GOT3 (cell line): ENCODE measurements at regions not wholly inside any gene's neighbourhood (a gene's known extent, or its start where the extent isn't known, plus 50 kb on each side); places are given as distances from the start of the nearest gene placed in this dataset.
"Not testable (repeated sequence)": the region's sequence is repeated elsewhere in the genome, so short reads cannot be mapped to it uniquely, and the experiment has no call there.

Source experiments
- DNase-seq: peaks from one replicate; lab custom pipeline; 2025; ENCODE audit warnings: mixed read lengths; lab: John Stamatoyannopoulos, UW

DNA sequence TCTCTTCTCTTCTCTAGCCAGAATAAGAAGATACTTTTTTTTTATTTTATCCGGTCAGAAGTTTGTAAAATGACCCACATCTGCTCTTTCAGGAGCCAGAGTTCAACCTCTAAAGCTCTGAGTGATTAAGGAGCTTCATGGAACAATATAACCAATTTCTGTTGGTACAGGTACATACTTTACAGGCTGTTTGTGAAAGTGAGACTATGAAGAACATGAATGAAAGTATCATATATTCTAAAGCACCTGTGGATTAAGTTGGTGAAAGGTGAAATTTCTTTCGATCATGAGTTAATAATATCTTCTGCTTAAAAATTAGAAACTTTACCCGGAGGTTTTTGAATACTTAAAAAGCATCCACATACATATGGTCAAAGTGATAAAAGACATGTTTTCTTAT, 65.2 kb downstream of the DMRT2 start:
- DNase-seq, result no peak

DNA sequence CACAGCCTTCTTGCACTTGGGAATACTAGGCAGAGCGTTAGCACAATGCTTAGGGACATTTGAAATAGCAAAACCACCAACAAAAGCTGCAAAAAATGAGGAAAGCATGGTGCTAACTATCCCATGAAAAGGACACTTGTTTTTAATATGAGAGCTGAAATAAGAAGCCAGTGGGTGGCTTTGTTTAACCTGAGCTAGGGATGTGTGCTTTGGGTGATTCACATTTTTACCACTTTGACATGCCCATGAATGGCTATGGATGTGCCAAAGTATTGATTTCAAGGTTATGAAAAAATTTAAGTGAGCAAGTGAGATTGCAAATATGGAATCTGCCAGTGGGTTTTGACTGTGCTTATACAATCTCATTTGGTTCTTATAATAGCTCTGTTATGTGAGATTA, 67.3 kb downstream of the DMRT2 start:
- no peak for DNase-seq

- no peak for DNase-seq
These were observed 70.5 kb downstream of the DMRT2 start for GRCh38 chr9:1120500-1121165.

DNA sequence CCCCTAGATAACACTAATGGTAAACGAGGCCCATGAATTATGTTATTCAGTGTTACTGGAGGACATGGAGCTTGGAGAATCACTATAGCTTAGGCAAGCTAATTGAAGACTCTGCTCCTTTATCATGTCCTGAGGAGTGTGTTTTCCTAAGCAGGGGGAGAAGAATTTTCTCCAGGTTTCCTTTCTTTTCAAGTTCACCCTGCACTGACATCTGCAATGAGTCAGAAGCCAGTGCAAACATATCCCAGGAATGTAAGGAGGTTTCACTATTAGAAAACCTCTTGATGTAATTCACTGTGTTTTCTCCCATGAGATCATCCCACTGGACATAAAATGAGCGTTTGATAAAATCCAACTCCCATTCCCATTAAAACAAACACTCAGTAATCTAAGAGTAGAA, 75.6 kb downstream of the DMRT2 start:
- no peak for DNase-seq

GRCh38 chr9:1128046-1128445, 77.9 kb downstream of the DMRT2 start:
- DNase-seq, result no peak

DNA sequence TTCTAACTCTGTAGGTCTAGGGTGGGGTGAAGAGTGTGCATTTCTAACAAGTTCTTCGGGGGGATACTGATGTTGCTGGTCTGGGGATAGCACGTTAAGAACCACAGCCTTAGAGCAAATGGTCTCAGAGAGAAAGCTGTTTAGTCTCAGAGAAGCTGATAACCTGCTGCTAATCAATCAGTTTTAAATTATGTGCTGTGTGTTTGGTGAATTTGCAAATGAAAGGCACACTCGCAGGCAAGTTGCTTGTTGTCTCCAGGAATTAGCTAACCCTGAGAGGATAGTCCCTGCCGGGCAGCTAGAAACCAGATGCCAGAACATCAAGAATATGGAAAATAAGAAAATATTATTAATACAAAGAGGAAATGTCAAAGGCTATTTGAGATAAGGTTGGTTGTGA, 79.2 kb downstream of the DMRT2 start:
- DNase-seq, result no peak

DNA sequence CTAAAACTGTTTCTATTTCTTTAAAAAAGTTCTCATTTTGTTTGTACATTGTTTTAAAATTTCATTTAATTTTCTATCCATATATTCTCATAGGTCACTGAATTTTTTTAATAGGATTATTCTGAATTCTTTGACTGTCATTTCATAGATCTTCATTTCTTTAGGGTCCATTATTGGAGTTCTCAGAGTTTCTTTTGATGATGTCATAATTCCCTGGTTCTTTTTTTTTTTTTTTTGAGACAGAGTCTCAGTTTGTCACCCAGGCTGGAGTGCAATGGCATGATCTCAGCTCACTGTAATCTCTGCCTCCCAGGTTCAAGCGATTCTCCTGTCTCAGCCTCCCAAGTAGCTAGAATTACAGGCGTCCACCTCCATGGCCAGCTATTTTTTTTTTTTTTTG, 89.9 kb downstream of the DMRT2 start:
- DNase-seq, result no peak

DNA sequence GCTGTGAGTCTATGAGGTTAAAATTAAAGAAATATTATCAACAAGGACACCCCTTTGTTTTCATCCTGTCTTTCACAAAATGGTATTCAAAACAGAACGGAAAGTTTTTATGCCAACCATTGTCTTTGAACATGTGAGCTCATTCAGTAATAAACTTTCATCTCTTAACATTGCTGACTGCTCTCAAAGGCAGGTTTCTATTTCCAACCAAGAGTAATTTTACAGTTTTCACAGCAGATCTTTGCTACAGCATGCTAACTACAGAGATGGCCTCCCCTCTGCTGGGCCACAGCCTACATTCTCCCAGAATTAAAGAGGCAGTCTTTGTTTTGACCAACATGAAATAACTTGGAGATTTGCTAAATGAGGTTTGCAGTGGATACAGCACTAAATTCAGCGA, 101.5 kb downstream of the DMRT2 start:
- no peak for DNase-seq

DNA sequence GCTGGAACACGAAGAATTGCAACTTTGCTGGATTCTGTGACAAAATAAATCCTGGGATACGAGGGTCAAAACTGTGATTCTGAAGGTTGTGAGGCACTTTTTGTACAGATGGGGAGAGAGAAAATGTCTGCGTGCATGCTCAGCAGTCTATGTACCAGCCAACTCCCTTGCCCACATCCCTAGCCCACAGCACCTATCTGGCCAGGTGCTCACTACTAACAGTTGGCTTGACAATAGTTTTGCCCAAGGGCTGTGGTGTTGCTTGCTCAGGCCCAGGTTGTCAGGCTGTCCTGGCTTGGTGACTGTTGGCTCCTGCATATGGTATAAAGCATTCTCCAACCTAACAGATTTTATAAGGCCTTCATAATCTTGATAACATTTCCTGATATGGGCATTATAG, 102.0 kb downstream of the DMRT2 start:
- DNase-seq, result no peak

GRCh38 chr9:1154739-1155138, 104.6 kb downstream of the DMRT2 start:
- DNase-seq, result no peak

GRCh38 chr9:1155602-1156001, 105.4 kb downstream of the DMRT2 start:
- DNase-seq, result no peak

- DNase-seq, result no peak
These were observed 106.8 kb downstream of the DMRT2 start for GRCh38 chr9:1156794-1157550.

- DNase-seq, result no peak
These were observed 107.7 kb downstream of the DMRT2 start for GRCh38 chr9:1157836-1158235.

DNA sequence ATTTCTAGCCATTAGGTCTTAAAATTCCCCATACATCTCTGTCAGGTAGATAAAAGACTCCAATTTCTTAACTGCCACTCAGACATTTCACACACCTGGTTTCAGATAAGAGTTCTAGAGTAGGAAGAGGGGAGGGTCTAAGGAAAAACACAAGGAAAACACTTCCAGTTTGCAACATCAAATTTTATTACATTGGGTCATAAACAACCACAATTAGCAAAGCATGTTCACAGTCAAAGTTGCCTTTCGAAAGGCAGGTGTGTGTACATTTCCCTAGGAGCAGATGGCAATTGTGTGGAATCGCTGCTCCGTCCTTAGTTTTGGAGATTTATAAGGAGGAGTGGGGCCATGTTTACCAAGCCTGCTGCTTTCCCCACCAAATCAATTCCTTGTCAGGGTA, 120.8 kb downstream of the DMRT2 start:
- DNase-seq, result no peak

GRCh38 chr9:1171546-1171945, 121.4 kb downstream of the DMRT2 start:
- DNase-seq, result no peak

DNA sequence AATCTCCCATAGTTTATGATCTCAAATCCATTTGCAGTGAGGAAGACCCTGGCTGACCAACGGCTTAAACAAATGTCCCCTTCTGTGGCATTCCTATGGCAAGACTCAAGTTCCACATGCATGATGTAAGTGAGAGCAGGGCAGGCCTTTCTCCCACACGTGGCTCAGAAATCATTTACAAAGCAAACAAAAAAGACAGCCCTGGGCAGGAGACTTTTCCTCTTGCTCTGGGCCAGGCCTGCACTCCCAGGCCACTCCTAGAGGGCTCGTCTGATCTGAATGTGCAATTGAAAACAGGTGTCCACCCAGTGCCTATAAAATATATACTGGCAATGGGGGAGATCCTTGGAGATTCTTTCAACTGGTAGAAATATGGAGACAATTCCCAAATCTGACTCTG, 123.1 kb downstream of the DMRT2 start:
- DNase-seq, result no peak

- no peak for DNase-seq
These were observed 123.8 kb downstream of the DMRT2 start for GRCh38 chr9:1173993-1174392.

GRCh38 chr9:1179366-1179765, 129.2 kb downstream of the DMRT2 start:
- no peak for DNase-seq

DNA sequence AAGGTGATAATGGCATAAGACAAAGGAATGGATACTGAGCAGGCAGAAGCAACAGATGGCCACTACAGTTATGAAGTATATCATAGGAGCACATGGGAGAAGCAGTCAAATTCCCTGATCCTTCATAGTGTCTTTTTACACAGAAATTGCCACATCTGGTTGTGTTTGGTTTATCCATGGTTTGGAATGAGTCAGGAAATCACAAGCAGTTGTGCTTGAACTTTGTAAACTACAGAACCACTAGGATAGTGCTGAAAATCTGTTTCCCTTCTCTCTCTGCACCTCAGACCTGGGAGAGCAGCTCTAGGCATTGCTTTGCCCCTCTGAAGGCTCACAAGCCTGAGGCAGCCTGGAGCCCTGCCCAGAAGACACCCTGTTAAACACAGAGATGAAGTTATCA, 134.0 kb downstream of the DMRT2 start:
- no peak for DNase-seq

DNA sequence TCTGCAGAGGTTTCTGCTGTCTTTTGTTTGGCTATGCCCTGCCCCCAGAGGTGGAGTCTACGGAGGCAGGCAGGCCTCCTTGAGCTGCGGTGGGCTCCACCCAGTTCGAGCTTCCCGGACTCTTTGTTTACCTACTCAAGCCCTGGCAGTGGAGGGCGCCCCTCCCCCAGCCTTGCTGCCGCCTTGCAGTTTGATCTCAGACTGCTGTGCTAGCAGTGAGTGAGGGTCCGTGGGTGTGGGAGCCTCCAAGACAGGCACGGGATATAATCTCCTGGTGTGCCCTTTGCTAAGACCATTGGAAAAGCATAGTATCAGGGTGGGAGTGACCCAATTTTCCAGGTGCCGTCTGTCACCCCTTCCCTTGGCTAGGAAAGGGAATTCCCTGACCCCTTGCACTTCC, 137.0 kb downstream of the DMRT2 start:
- DNase-seq, result not testable (repeated sequence)

DNA sequence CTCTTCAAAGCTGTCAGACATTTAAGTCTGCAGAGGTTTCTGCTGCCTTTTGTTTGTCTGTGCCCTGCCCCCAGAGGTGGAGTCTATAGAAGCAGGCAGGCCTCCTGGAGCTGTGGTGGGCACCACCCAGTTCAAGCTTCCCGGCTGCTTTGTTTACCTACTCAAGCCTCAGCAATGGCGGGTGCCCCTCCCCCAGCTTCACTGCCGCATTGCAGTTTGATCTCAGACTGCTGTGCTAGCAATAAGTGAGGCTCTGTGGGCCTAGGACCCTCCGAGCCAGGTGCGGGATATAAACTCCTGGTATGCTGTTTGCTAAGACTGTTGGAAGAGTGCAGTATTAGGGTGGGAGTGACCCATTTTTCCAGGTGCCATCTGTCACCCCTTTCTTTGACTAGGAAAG, 145.5 kb downstream of the DMRT2 start:
- not testable (repeated sequence) for DNase-seq

DNA sequence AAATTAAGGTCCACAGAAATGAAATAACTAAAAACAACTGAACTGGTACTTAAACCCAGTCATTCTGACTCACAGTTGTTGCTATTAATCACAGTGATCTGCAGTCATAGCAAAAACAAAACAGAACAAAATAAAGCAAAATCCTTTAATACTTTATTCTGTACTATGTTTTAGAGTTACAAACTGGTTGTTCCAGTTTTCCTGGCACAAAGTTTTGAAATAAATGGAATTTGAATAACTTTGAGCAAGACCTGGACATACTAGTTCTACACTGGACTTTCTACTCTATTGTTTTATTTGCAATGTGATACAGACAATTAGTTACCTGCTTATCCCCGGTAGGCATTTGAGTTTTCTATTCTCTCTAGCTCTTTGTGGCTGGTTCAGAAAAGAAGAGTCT, 147.9 kb downstream of the DMRT2 start:
- no peak for DNase-seq

- no peak for DNase-seq
These were observed 150.7 kb downstream of the DMRT2 start for GRCh38 chr9:1200847-1201251.

- DNase-seq, result no peak
These were observed 151.1 kb downstream of the DMRT2 start for GRCh38 chr9:1201262-1201661.
